NOMO-1 treated with dmso at 0.1 percent for 144 hours (cell line): ENCODE measurements at regions not wholly inside any gene's neighbourhood (a gene's known extent, or its start where the extent isn't known, plus 50 kb on each side); places are given as distances from the start of the nearest gene placed in this dataset.

Experiments
- DNase-seq: peaks from one replicate; lab custom pipeline; 2025; ENCODE audit not compliant: unreplicated experiment; lab: John Stamatoyannopoulos, UW

- no peak for DNase-seq
These were observed 261.2 kb upstream of the NDST4 start for GRCh38 chr4:115374621-115375020.

GRCh38 chr4:115370490-115370889 is 257.1 kb upstream of the NDST4 start:
- no peak for DNase-seq

GRCh38 chr4:115370012-115370411 is 256.6 kb upstream of the NDST4 start:
- DNase-seq = no peak

GRCh38 chr4:115366390-115366789 is 253.0 kb upstream of the NDST4 start:
- no peak for DNase-seq

GRCh38 chr4:115365185-115365584 is 251.8 kb upstream of the NDST4 start:
- no peak for DNase-seq

- no peak for DNase-seq
These were observed 248.4 kb upstream of the NDST4 start for GRCh38 chr4:115361781-115362180.

GRCh38 chr4:115360431-115360830 is 247.0 kb upstream of the NDST4 start:
- no peak for DNase-seq

GRCh38 chr4:115357776-115358175 is 244.4 kb upstream of the NDST4 start:
- no peak for DNase-seq

- no peak for DNase-seq
These were observed 242.8 kb upstream of the NDST4 start for GRCh38 chr4:115356176-115356575.

- DNase-seq = no peak
These were observed 241.9 kb upstream of the NDST4 start for GRCh38 chr4:115355329-115355728.

- DNase-seq = no peak
These were observed 239.9 kb upstream of the NDST4 start for GRCh38 chr4:115353370-115353769.

GRCh38 chr4:115343171-115343570 is 229.8 kb upstream of the NDST4 start:
- DNase-seq = no peak

- no peak for DNase-seq
These were observed 221.5 kb upstream of the NDST4 start for GRCh38 chr4:115334736-115335411.

GRCh38 chr4:115332078-115332477 is 218.7 kb upstream of the NDST4 start:
- no peak for DNase-seq

- DNase-seq = no peak
These were observed 217.8 kb upstream of the NDST4 start for GRCh38 chr4:115331241-115331640.

GRCh38 chr4:115325836-115326235 is 212.4 kb upstream of the NDST4 start:
- no peak for DNase-seq

GRCh38 chr4:115323106-115323707 is 209.8 kb upstream of the NDST4 start:
- no peak for DNase-seq

GRCh38 chr4:115315182-115315581 is 201.8 kb upstream of the NDST4 start:
- no peak for DNase-seq

- no peak for DNase-seq
These were observed 197.2 kb upstream of the NDST4 start for GRCh38 chr4:115310641-115311040.

GRCh38 chr4:115294717-115295116 is 181.3 kb upstream of the NDST4 start:
- no peak for DNase-seq

- no peak for DNase-seq
These were observed 179.7 kb upstream of the NDST4 start for GRCh38 chr4:115293093-115293462.

GRCh38 chr4:115292320-115293092 is 179.1 kb upstream of the NDST4 start:
- DNase-seq = no peak
